WTC11 (cell line): ENCODE measurements at regions not wholly inside any gene's neighbourhood (a gene's known extent, or its start where the extent isn't known, plus 50 kb on each side); places are given as distances from the start of the nearest gene placed in this dataset.
"Not testable (repeated sequence)": the region's sequence is repeated elsewhere in the genome, so short reads cannot be mapped to it uniquely, and the experiment has no call there.

Source experiments
- ATAC-seq: fragments of 200-7000 bp; cut with Tn5 transposase; 2 replicates; pipeline ENCODE4 v1.10.0; 2021; ENCODE audit warnings: mild to moderate bottlenecking, moderate library complexity
- CTCF ChIA-PET: fragments of 300-600 bp; sonication (Branson Sonifier 250); formaldehyde crosslinking; loops from one replicate; lab custom pipeline; 2021; ENCODE audit warnings: antibody characterized with exemption; lab: Charles Lee
- POLR2A ChIA-PET: fragments of 350-600 bp; sonication (Branson Sonifier 250); formaldehyde crosslinking; loops from one replicate; lab custom pipeline; 2021; ENCODE audit warnings: antibody characterized with exemption; lab: Charles Lee
- DNase-seq: peaks from one replicate; pipeline ENCODE4 v3.0.0; 2021; ENCODE audit warnings: low spot score
- H3K27ac Mint-ChIP-seq: 2 replicates; pipeline ENCODE4 v1.8.0; 2021; ENCODE audit warnings: mixed read lengths
- H3K27me3 Mint-ChIP-seq: 2 replicates; pipeline ENCODE4 v1.8.0; 2021; ENCODE audit warnings: low read depth, mild to moderate bottlenecking, moderate library complexity, mixed read lengths
- H3K36me3 Mint-ChIP-seq: 2 replicates; pipeline ENCODE4 v1.8.0; 2021; ENCODE audit warnings: mixed read lengths
- H3K4me1 Mint-ChIP-seq: 2 replicates; pipeline ENCODE4 v1.8.0; 2022; ENCODE audit warnings: mixed read lengths
- H3K4me3 Mint-ChIP-seq: 2 replicates; pipeline ENCODE4 v1.8.0; 2021; ENCODE audit warnings: mild to moderate bottlenecking, moderate library complexity, mixed read lengths
- H3K9me3 Mint-ChIP-seq: 2 replicates; pipeline ENCODE4 v1.8.0; 2021; ENCODE audit warnings: mixed read lengths
- CREB1 ChIP-seq: sonication (generic); formaldehyde crosslinking; IDR thresholded peaks from 2 replicates; pipeline ENCODE4 v1.8.0; 2023; ENCODE audit warnings: mild to moderate bottlenecking, missing genetic modification reagents
- NFE2L1 ChIP-seq: sonication (generic); formaldehyde crosslinking; IDR thresholded peaks from 2 replicates; pipeline ENCODE4 v1.8.1; 2023; ENCODE audit warnings: missing genetic modification reagents
- NR3C1 ChIP-seq: sonication (generic); formaldehyde crosslinking; conservative IDR thresholded peaks from 2 replicates; pipeline ENCODE4 v1.8.1; 2023; ENCODE audit warnings: low read depth, mild to moderate bottlenecking, missing genetic modification reagents
- SMAD3 ChIP-seq: sonication (generic); formaldehyde crosslinking; IDR thresholded peaks from 2 replicates; pipeline ENCODE4 v1.8.0; 2022; ENCODE audit warnings: missing genetic modification reagents, mild to moderate bottlenecking, borderline replicate concordance
- ZBTB21 ChIP-seq: sonication (generic); formaldehyde crosslinking; IDR thresholded peaks from 2 replicates; pipeline ENCODE4 v1.8.1; 2023; ENCODE audit warnings: mild to moderate bottlenecking, missing genetic modification reagents, borderline replicate concordance
- ZNF138 ChIP-seq: sonication (generic); formaldehyde crosslinking; conservative IDR thresholded peaks from 2 replicates; pipeline ENCODE4 v1.8.1; 2022; ENCODE audit warnings: mild to moderate bottlenecking, moderate library complexity, missing genetic modification reagents
- ZNF423 ChIP-seq: fragments of 250-450 bp; sonication (Bioruptor Pico); IDR thresholded peaks from 2 replicates; pipeline ENCODE4 v2.1.2; 2022; ENCODE audit warnings: mild to moderate bottlenecking, moderate library complexity
- TF ChIP-seq, protein P1 (sequence below): sonication (generic); formaldehyde crosslinking; IDR thresholded peaks from 2 replicates; pipeline ENCODE4 v1.8.0; 2022; ENCODE audit warnings: mild to moderate bottlenecking, missing genetic modification reagents
- TF ChIP-seq, protein P2 (sequence below): sonication (generic); formaldehyde crosslinking; IDR thresholded peaks from 2 replicates; pipeline ENCODE4 v1.8.0; 2023; ENCODE audit warnings: missing genetic modification reagents, mild to moderate bottlenecking, borderline replicate concordance
- TF ChIP-seq, protein P3 (sequence below): sonication (generic); formaldehyde crosslinking; IDR thresholded peaks from 2 replicates; pipeline ENCODE4 v1.8.1; 2023; ENCODE audit warnings: mild to moderate bottlenecking, missing genetic modification reagents, moderate library complexity
- TF ChIP-seq, protein P4 (sequence below): sonication (generic); formaldehyde crosslinking; IDR thresholded peaks from 2 replicates; pipeline ENCODE4 v1.8.1; 2023; ENCODE audit warnings: mild to moderate bottlenecking, missing genetic modification reagents, moderate library complexity
- TF ChIP-seq, protein P5 (sequence below): sonication (generic); formaldehyde crosslinking; IDR thresholded peaks from 2 replicates; pipeline ENCODE4 v1.8.1; 2023; ENCODE audit warnings: mild to moderate bottlenecking, missing genetic modification reagents
- TF ChIP-seq, protein P6 (sequence below): fragments of 250-450 bp; sonication (Bioruptor Pico); IDR thresholded peaks from 2 replicates; pipeline ENCODE4 v2.1.2; 2022; ENCODE audit warnings: mild to moderate bottlenecking, moderate library complexity

DNA sequence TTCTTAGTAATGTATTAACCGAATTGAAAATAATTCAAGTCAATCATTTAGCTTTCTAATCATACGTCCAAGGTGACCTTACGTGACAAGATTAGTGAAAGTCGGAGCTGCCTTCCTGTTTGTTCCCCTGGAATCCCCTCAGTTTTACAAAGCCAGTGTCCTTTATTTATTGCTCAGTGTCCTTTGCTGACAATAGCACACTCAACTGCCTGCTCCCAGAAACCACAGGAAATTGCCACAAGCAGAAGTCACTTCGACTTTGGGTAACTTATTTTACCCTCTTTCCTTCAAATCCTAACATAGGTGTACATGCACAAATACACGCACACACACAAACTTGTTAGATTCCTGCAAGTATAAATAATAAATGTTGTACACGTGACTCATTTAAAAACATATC is 1167.7 kb upstream of the ADGRB3 start (continued):
- TF ChIP-seq ZBTB21 (CRISPR knock-in tag) (no peak), ZNF138 (CRISPR knock-in tag) (no peak), NR3C1 (CRISPR knock-in tag) (no peak), NFE2L1 (no peak), SMAD3 (no peak)
- TF ChIP-seq, protein P1, sequence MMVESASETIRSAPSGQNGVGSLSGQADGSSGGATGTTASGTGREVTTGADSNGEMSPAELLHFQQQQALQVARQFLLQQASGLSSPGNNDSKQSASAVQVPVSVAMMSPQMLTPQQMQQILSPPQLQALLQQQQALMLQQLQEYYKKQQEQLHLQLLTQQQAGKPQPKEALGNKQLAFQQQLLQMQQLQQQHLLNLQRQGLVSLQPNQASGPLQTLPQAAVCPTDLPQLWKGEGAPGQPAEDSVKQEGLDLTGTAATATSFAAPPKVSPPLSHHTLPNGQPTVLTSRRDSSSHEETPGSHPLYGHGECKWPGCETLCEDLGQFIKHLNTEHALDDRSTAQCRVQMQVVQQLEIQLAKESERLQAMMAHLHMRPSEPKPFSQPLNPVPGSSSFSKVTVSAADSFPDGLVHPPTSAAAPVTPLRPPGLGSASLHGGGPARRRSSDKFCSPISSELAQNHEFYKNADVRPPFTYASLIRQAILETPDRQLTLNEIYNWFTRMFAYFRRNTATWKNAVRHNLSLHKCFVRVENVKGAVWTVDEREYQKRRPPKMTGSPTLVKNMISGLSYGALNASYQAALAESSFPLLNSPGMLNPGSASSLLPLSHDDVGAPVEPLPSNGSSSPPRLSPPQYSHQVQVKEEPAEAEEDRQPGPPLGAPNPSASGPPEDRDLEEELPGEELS (CRISPR knock-in tag): no peak
- TF ChIP-seq, protein P2, sequence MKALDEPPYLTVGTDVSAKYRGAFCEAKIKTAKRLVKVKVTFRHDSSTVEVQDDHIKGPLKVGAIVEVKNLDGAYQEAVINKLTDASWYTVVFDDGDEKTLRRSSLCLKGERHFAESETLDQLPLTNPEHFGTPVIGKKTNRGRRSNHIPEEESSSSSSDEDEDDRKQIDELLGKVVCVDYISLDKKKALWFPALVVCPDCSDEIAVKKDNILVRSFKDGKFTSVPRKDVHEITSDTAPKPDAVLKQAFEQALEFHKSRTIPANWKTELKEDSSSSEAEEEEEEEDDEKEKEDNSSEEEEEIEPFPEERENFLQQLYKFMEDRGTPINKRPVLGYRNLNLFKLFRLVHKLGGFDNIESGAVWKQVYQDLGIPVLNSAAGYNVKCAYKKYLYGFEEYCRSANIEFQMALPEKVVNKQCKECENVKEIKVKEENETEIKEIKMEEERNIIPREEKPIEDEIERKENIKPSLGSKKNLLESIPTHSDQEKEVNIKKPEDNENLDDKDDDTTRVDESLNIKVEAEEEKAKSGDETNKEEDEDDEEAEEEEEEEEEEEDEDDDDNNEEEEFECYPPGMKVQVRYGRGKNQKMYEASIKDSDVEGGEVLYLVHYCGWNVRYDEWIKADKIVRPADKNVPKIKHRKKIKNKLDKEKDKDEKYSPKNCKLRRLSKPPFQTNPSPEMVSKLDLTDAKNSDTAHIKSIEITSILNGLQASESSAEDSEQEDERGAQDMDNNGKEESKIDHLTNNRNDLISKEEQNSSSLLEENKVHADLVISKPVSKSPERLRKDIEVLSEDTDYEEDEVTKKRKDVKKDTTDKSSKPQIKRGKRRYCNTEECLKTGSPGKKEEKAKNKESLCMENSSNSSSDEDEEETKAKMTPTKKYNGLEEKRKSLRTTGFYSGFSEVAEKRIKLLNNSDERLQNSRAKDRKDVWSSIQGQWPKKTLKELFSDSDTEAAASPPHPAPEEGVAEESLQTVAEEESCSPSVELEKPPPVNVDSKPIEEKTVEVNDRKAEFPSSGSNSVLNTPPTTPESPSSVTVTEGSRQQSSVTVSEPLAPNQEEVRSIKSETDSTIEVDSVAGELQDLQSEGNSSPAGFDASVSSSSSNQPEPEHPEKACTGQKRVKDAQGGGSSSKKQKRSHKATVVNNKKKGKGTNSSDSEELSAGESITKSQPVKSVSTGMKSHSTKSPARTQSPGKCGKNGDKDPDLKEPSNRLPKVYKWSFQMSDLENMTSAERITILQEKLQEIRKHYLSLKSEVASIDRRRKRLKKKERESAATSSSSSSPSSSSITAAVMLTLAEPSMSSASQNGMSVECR (CRISPR knock-in tag): no peak
- TF ChIP-seq, protein P3, sequence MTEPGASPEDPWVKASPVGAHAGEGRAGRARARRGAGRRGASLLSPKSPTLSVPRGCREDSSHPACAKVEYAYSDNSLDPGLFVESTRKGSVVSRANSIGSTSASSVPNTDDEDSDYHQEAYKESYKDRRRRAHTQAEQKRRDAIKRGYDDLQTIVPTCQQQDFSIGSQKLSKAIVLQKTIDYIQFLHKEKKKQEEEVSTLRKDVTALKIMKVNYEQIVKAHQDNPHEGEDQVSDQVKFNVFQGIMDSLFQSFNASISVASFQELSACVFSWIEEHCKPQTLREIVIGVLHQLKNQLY: no peak
- TF ChIP-seq, protein P4, sequence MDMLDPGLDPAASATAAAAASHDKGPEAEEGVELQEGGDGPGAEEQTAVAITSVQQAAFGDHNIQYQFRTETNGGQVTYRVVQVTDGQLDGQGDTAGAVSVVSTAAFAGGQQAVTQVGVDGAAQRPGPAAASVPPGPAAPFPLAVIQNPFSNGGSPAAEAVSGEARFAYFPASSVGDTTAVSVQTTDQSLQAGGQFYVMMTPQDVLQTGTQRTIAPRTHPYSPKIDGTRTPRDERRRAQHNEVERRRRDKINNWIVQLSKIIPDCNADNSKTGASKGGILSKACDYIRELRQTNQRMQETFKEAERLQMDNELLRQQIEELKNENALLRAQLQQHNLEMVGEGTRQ (CRISPR knock-in tag): no peak

DNA sequence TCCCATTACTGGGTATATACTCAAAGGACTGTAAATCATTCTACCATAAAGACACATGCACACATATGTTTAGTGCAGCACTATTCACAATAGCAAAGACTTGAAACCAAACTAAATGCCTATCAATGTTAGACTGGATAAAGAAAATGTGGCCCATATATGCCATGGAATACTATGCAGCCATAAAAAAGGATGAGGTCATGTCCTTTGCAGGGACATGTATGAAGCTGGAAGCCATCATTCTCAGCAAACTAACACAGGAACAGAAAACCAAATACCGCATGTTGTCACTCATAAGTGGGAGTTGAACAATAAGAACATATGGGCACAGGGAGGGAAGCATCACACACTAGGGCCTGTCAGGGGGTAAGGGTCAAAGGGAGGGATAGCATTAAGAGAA is 1172.4 kb upstream of the ADGRB3 start:
- DNase-seq, H3K4me3 Mint-ChIP-seq, ATAC-seq, POLR2A ChIA-PET, CTCF ChIA-PET, H3K27me3 Mint-ChIP-seq, H3K4me1 Mint-ChIP-seq, H3K27ac Mint-ChIP-seq: not testable (repeated sequence)
- H3K9me3 Mint-ChIP-seq: peaks cover 62% of the 10 kb centered on the region
- H3K36me3 Mint-ChIP-seq: peaks cover 27% of the 10 kb centered on the region

DNA sequence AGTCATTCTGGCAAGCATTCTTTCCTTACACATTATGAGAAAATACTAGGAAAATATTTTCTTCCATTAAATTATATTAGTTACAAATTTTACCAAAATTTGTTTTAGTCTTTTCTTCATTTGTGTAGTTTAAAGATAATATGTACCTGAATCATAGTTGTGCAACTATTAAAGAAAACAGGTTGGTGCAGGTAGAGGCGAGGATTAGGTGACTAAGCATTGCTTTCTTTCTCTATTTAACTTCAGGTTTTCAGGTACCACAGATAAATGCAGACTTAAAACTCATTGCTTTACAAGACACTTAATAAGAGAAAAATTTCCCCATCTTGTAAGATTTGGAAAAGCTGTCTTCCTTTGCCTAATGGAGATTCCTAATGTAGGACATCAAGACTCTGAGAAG is 1175.5 kb upstream of the ADGRB3 start:
- Mint-ChIP-seq H3K4me1 (no peaks in the 10 kb centered on the region), H3K9me3 (peaks cover 69% of the 10 kb centered on the region), H3K36me3 (peaks cover 34% of the 10 kb centered on the region), H3K27ac (no peak overlapping the region), H3K27me3 (no peaks in the 10 kb centered on the region), H3K4me3 (no peak overlapping the region)
- no peak for DNase-seq
- ChIA-PET POLR2A (no interaction called here), CTCF (no interaction called here)
- TF ChIP-seq, protein P1 (CRISPR knock-in tag): no peak
- TF ChIP-seq ZNF423 (CRISPR knock-in tag) (no peak), CREB1 (CRISPR knock-in tag) (no peak)
- TF ChIP-seq, protein P5, sequence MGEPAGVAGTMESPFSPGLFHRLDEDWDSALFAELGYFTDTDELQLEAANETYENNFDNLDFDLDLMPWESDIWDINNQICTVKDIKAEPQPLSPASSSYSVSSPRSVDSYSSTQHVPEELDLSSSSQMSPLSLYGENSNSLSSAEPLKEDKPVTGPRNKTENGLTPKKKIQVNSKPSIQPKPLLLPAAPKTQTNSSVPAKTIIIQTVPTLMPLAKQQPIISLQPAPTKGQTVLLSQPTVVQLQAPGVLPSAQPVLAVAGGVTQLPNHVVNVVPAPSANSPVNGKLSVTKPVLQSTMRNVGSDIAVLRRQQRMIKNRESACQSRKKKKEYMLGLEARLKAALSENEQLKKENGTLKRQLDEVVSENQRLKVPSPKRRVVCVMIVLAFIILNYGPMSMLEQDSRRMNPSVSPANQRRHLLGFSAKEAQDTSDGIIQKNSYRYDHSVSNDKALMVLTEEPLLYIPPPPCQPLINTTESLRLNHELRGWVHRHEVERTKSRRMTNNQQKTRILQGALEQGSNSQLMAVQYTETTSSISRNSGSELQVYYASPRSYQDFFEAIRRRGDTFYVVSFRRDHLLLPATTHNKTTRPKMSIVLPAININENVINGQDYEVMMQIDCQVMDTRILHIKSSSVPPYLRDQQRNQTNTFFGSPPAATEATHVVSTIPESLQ (CRISPR knock-in tag): no peak
- TF ChIP-seq, protein P6, sequence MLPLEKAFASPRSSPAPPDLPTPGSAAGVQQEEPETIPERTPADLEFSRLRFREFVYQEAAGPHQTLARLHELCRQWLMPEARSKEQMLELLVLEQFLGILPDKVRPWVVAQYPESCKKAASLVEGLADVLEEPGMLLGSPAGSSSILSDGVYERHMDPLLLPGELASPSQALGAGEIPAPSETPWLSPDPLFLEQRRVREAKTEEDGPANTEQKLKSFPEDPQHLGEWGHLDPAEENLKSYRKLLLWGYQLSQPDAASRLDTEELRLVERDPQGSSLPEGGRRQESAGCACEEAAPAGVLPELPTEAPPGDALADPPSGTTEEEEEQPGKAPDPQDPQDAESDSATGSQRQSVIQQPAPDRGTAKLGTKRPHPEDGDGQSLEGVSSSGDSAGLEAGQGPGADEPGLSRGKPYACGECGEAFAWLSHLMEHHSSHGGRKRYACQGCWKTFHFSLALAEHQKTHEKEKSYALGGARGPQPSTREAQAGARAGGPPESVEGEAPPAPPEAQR: no peak
- no peak for ATAC-seq
